COR-L47 (cell line): ENCODE measurements at regions not wholly inside any gene's neighbourhood (a gene's known extent, or its start where the extent isn't known, plus 50 kb on each side); places are given as distances from the start of the nearest gene placed in this dataset.

Experiments used
- DNase-seq: peaks from one replicate; lab custom pipeline; 2025; lab: John Stamatoyannopoulos, UW

- DNase-seq, result no peak
Observed at GRCh38 chr2:12930391-12930790, 213.7 kb downstream of the TRIB2 start.

- DNase-seq, result peak; percentile 40
Observed at GRCh38 chr2:12931186-12931844, 214.6 kb downstream of the TRIB2 start.

GRCh38 chr2:12932192-12932591 lies 215.5 kb downstream of the TRIB2 start:
- DNase-seq, result no peak

- no peak for DNase-seq
Observed at GRCh38 chr2:12934146-12934756, 217.5 kb downstream of the TRIB2 start.

- DNase-seq, result no peak
Observed at GRCh38 chr2:12935222-12935621, 218.5 kb downstream of the TRIB2 start.

- DNase-seq, result no peak
Observed at GRCh38 chr2:12935796-12936195, 219.1 kb downstream of the TRIB2 start.

- DNase-seq, result no peak
Observed at GRCh38 chr2:12941203-12941602, 224.5 kb downstream of the TRIB2 start.

GRCh38 chr2:12948231-12948960 lies 231.7 kb downstream of the TRIB2 start:
- no peak for DNase-seq

- no peak for DNase-seq
Observed at GRCh38 chr2:12948961-12949353, 232.2 kb downstream of the TRIB2 start.

GRCh38 chr2:12949406-12949805 lies 232.7 kb downstream of the TRIB2 start:
- no peak for DNase-seq

GRCh38 chr2:12950174-12950573 lies 233.4 kb downstream of the TRIB2 start:
- no peak for DNase-seq

- DNase-seq, result no peak
Observed at GRCh38 chr2:12950957-12951656, 234.4 kb downstream of the TRIB2 start.

GRCh38 chr2:12951657-12951973 lies 234.9 kb downstream of the TRIB2 start:
- DNase-seq, result no peak

GRCh38 chr2:12953596-12953995 lies 236.9 kb downstream of the TRIB2 start:
- DNase-seq, result no peak

GRCh38 chr2:12955864-12956263 lies 239.1 kb downstream of the TRIB2 start:
- DNase-seq, result no peak

- DNase-seq, result no peak
Observed at GRCh38 chr2:12957251-12957650, 240.5 kb downstream of the TRIB2 start.

- DNase-seq, result no peak
Observed at GRCh38 chr2:12959935-12960334, 243.2 kb downstream of the TRIB2 start.

GRCh38 chr2:12960671-12961070 lies 243.9 kb downstream of the TRIB2 start:
- no peak for DNase-seq

GRCh38 chr2:12964904-12965539 lies 248.3 kb downstream of the TRIB2 start:
- no peak for DNase-seq

- peak; percentile 18 for DNase-seq
Observed at GRCh38 chr2:12965540-12966269, 249.0 kb downstream of the TRIB2 start.

GRCh38 chr2:12967804-12968203 lies 251.1 kb downstream of the TRIB2 start:
- DNase-seq, result no peak

- no peak for DNase-seq
Observed at GRCh38 chr2:12968399-12968798, 251.7 kb downstream of the TRIB2 start.
